Hepatocyte (in vitro differentiated cells): ENCODE measurements at regions not wholly inside any gene's neighbourhood (a gene's known extent, or its start where the extent isn't known, plus 50 kb on each side); places are given as distances from the start of the nearest gene placed in this dataset.

Experiments
- DNase-seq: peaks from one replicate; pipeline ENCODE4 v3.0.0-alpha.2; 2016; ENCODE audit warnings: low spot score
- H2AFZ ChIP-seq: fragments of 200-600 bp; sonication (generic); 2 replicates; pipeline ENCODE4 v1.6.0; 2016; ENCODE audit warnings: antibody characterized with exemption, mild to moderate bottlenecking
- H3K27ac ChIP-seq: fragments of 200-600 bp; sonication (generic); 2 replicates; pipeline ENCODE4 v1.5.1; 2016; ENCODE audit warnings: mild to moderate bottlenecking
- H3K27me3 ChIP-seq: fragments of 200-600 bp; sonication (generic); 2 replicates; pipeline ENCODE4 v1.6.1; 2016
- H3K36me3 ChIP-seq: fragments of 200-600 bp; sonication (generic); replicated peaks from 2 replicates; pipeline ENCODE4 v1.5.1; 2016; ENCODE audit warnings: low read depth; ENCODE audit not compliant: insufficient read depth
- H3K4me1 ChIP-seq: fragments of 200-600 bp; sonication (generic); 2 replicates; pipeline ENCODE4 v1.5.1; 2016; ENCODE audit warnings: mild to moderate bottlenecking, moderate library complexity; ENCODE audit not compliant: insufficient read depth
- H3K4me2 ChIP-seq: fragments of 200-600 bp; sonication (generic); 2 replicates; pipeline ENCODE4 v1.6.0; 2016
- H3K4me3 ChIP-seq: fragments of 200-600 bp; sonication (generic); 2 replicates; pipeline ENCODE4 v1.5.1; 2016; ENCODE audit warnings: mild to moderate bottlenecking
- H3K79me2 ChIP-seq: fragments of 200-600 bp; sonication (generic); 2 replicates; pipeline ENCODE4 v1.6.0; 2017; ENCODE audit warnings: mild to moderate bottlenecking
- H3K9me2 ChIP-seq: fragments of 200-600 bp; sonication (generic); replicated peaks from 2 replicates; pipeline ENCODE4 v1.6.0; 2017; ENCODE audit warnings: mild to moderate bottlenecking; ENCODE audit not compliant: insufficient read depth
- H3K9me3 ChIP-seq: fragments of 200-600 bp; sonication (generic); 2 replicates; pipeline ENCODE4 v1.5.1; 2016; ENCODE audit warnings: low read depth, mild to moderate bottlenecking
- H4K20me1 ChIP-seq: fragments of 200-600 bp; sonication (generic); 2 replicates; pipeline ENCODE4 v1.6.0; 2016; ENCODE audit warnings: mild to moderate bottlenecking; ENCODE audit not compliant: insufficient read depth, poor library complexity, severe bottlenecking
- EZH2 ChIP-seq: fragments of 200-600 bp; sonication (generic); IDR thresholded peaks from 2 replicates; pipeline ENCODE4 v1.6.1; 2016; ENCODE audit warnings: antibody characterized with exemption, mild to moderate bottlenecking, borderline replicate concordance
- EZH2phosphoT487 ChIP-seq: fragments of 200-600 bp; sonication (generic); IDR thresholded peaks from one replicate; pipeline ENCODE4 v1.6.1; 2018; ENCODE audit warnings: antibody characterized with exemption, mild to moderate bottlenecking, low read depth, moderate library complexity; ENCODE audit not compliant: unreplicated experiment, severe bottlenecking
- WGBS: methylation state at CpG from one replicate; pipeline ENCODE4 v1.1.6; 2016; ENCODE audit warnings: low lambda C conversion rate; ENCODE audit errors: missing lambda C conversion rate; 5-methylcytosine and 5-hydroxymethylcytosine counted together
- TF ChIP-seq, protein P1 (sequence below): fragments of 200-600 bp; sonication (generic); IDR thresholded peaks from 2 replicates; pipeline ENCODE4 v1.5.1; 2016; ENCODE audit warnings: antibody characterized with exemption, mild to moderate bottlenecking; ENCODE audit not compliant: poor library complexity

DNA sequence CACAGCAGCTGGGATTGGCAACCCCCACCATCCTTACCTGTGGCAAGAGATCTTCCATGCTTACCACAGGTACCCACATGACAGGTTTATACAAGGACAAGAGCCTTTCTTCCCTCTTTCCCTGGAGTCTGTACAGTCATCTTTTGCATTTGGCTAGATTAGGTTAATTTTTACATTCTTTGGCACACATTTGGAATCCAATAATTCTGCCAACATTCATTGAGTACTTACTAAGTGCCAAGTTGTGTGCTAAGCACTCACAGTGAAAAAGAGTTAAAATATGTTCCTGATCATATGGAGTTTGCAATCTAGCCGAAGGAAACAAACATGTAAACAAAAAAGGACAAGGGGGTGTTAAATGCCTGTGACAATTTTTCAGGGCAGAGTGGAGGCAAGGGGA lies 50.0 kb upstream of the OPCML start:
- no peak for TF ChIP-seq EZH2
- TF ChIP-seq EZH2phosphoT487 = no peak
- TF ChIP-seq, protein P1, sequence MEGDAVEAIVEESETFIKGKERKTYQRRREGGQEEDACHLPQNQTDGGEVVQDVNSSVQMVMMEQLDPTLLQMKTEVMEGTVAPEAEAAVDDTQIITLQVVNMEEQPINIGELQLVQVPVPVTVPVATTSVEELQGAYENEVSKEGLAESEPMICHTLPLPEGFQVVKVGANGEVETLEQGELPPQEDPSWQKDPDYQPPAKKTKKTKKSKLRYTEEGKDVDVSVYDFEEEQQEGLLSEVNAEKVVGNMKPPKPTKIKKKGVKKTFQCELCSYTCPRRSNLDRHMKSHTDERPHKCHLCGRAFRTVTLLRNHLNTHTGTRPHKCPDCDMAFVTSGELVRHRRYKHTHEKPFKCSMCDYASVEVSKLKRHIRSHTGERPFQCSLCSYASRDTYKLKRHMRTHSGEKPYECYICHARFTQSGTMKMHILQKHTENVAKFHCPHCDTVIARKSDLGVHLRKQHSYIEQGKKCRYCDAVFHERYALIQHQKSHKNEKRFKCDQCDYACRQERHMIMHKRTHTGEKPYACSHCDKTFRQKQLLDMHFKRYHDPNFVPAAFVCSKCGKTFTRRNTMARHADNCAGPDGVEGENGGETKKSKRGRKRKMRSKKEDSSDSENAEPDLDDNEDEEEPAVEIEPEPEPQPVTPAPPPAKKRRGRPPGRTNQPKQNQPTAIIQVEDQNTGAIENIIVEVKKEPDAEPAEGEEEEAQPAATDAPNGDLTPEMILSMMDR = no peak
- no peaks in the 10 kb centered on the region for H4K20me1 ChIP-seq
- H3K79me2 ChIP-seq = no peaks in the 10 kb centered on the region
- H3K36me3 ChIP-seq = no peaks in the 10 kb centered on the region
- no peaks in the 10 kb centered on the region for H3K9me3 ChIP-seq
- H3K9me2 ChIP-seq = no peaks in the 10 kb centered on the region
- no peak overlapping the region for H3K4me2 ChIP-seq
- no peak overlapping the region for H2AFZ ChIP-seq
- H3K27me3 ChIP-seq = no peaks in the 10 kb centered on the region
- 71% methylated on average over 1 of the region's 1 CpG for WGBS
- no peak for DNase-seq
- no peak overlapping the region for H3K27ac ChIP-seq
- H3K4me1 ChIP-seq = no peaks in the 10 kb centered on the region
- H3K4me3 ChIP-seq = no peak overlapping the region
